NCI-H526 treated with DMSO at 0.1 percent for 48 hours (cell line): ENCODE measurements at regions not wholly inside any gene's neighbourhood (a gene's known extent, or its start where the extent isn't known, plus 50 kb on each side); places are given as distances from the start of the nearest gene placed in this dataset.

Experiments used
- DNase-seq: peaks from one replicate; lab custom pipeline; 2025; lab: John Stamatoyannopoulos, UW

GRCh38 chr10:3310016-3310784 lies 137.6 kb upstream of the PITRM1 start:
- DNase-seq = no peak

DNA sequence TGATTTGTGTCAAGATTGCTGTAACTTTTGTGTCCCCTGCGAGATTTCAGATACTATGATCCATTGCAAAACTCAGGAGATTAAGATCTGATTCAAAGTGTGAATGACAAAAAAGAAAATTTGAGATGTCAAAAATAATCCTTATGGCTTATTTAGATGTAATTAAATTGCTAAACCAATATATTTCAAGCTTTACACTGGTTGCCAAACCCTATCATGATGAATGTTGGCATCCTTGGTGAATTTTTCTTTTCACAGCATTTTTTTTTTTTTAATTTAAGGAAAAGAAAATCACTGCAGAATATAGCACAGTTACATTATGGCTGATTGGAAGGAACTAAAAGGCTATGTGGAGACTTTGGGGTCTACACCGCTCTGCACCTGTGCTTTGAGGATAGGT lies 133.5 kb upstream of the PITRM1 start:
- no peak for DNase-seq

DNA sequence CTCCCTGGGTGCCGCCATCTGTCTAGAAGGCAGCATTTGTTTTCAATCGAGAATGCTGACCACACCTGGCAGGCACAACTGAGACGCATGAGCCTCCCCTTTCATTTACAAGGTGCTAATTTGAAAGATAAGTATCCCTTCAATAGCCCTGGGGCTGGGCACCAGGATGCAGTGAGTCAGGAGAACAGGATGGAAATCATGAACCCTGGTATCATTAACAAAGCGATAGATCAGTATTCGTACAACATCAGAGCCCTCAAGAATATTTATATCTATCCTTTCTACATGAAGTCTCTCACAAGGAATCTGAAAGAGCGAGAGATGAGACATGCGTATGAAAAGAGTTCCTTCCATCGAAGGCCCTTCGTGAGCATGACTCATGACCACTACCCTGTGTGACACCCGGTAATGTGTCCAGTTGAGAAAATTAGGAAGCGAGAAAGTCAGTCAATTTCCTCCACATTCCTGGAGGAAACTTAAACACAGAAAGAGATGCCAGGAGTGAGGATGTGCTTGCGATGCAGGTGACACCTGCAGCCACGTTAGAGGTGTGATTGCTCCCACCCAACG lies 123.1 kb upstream of the PITRM1 start:
- DNase-seq = no peak

DNA sequence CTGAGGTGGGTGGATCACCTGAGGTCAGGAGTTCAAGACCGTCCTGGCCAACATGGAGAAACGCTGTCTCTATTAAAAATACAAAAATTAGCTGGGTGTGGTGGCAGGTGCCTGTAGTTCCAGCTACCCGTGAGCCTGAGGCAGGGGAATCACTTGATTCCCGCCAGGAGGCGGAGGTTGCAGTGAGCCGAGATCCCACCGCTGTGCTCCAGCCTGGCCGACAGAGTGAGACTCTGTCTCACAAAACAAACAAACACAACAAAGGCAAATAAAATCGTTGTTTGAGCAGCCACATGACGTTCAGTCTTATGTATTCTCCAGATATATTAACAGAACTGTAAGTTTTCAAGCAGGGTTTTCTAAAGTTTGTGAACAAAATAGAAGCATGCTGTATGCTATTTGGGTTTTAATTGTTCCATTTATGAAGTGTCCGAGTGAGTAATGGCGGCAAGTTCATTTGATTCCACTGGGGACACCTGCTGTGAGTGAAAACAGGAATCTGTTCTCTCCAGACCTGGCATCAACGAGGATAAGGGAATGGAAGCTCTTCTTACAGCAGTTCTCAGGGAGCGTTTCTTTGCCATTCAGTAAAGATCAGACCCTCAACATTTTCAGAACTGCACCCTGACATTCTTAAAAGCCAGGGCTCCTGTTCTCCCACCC lies 122.5 kb upstream of the PITRM1 start:
- DNase-seq = no peak

GRCh38 chr10:3293581-3294431 lies 121.2 kb upstream of the PITRM1 start:
- no peak for DNase-seq

DNA sequence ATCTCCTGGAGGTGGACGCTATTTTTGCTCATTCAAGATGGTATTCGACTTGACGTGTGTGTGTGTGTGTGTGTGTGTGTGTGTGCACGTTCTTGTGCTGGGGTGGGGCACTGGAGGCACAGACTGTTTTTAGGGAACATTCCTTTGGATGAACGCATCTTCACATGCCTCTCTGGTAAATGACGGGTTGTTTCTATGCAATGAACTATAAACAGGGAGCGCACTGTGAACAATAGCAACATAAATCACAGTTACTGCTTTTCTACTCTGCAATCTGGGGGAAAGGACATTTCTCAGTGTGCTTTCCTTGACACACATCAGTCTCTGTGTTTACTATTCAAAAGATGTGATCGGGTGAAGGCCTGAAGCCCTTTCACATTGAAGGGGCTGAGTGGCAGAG lies 120.1 kb upstream of the PITRM1 start:
- no peak for DNase-seq

DNA sequence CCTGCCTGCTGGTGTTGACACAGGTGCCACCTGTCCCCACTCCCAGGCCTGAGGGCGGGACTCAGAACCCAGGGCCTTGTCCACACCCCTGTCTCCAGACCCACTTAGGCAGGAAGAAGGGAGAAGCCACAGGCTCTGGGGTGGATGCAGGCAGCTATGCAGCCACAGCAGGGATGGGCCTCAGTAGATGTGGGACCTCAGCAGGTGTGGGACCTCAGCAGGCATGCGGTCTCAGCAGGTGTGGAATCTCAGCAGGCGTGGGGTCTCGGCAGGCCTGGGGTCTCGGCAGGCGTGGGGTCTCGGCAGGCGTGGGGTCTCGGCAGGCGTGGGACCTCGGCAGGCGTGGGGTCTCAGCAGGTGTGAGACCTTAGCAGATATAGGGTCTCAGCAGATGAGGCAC lies 118.0 kb upstream of the PITRM1 start:
- no peak for DNase-seq

DNA sequence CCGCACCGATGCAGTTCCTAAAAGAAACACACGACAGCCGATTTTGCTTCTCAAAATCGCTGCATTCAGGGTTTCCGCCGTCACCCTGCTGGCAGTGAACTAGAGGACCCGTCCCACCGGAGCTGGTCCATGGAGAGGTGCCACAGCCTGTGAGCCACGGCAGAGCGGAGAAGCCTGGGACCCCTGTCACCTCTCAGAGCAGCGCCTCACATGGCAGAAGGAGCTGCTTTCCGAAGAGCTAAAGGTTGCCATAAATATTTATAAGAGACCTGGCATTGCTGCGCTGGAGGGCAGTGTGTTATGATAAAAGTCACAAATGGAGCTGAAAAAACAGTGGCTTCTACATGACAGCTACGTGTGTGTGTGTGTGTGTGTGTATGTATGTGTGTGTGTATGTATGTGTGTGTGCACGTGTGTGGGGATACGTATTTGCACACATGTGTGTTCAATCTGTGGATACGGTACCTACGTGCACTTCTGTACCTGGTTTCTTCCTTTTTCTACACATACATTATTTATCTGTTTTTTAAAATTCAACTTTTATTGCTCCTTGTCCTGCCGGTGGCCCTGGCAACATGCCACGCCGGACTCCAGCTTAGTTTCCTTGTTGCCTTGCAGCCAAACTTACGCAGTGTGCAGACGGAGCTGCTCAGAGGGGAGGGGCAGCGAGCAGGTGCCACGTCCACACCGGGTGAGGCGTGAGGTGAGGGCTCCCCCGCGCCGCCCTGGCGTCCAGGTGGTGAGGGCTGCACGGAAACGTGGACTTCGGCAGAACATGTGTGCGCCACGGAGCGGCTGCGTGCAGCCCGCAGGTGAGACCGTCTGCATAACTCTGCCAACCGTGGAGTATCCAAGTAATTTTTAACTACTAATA lies 115.2 kb upstream of the PITRM1 start:
- DNase-seq = peak; percentile 12

DNA sequence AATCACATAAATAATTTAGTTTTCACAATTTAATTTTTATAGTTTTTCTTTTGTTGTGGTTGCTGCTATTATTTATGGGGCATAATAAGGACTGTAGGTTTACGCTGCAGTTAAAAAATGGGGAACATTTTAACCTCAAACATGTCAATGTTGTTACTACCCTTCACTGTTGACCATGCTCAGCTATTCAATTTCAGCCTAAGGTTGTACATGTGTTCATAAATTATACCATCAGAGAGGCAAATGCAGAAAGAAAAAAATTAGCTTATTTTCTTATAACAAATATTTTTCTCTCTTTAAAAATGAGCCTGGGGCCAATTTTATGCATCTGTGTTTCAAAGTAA lies 110.1 kb upstream of the PITRM1 start:
- no peak for DNase-seq

- no peak for DNase-seq
Observed at GRCh38 chr10:3281941-3282673, 109.5 kb upstream of the PITRM1 start.

GRCh38 chr10:3278771-3279170 lies 106.2 kb upstream of the PITRM1 start:
- no peak for DNase-seq

DNA sequence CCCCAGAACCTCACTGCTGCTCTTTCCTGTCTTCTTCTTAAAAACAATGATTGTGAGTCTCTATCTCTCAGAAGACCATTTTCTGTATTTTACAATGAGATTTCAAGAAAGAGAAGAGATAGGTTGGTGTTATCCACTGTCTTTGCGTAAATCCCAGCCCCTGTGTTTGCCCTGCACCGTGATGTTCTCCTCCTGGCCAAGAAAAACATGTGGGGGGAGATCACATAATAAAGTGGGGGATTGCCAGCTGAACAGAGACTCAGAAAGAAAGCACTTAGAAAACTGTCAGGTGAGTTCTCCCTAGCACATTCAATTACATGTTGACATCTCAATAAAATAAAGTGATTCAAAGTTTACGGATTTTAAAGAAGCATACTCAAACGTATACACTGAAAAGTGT lies 105.0 kb upstream of the PITRM1 start:
- no peak for DNase-seq

- DNase-seq = no peak
Observed at GRCh38 chr10:3274414-3274813, 101.8 kb upstream of the PITRM1 start.

DNA sequence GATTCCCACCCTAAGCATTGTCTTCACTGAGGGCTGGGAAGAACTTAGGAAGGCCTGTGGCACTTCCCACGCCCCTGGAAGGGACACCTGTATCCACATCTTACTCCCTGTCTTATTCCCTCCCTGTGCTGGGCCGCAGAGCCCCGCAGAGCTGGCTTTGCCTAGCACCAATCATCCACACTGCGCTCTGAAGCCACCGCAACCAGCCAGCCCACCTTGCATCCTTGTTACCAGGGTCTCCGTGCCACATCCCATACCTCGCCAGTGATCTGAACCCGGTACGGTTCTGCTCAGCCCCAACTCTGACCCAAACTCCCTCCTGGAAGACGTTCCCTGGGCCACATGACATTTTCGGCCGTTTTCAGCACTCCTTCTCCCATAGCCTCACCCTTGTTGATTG lies 101.4 kb upstream of the PITRM1 start:
- no peak for DNase-seq

DNA sequence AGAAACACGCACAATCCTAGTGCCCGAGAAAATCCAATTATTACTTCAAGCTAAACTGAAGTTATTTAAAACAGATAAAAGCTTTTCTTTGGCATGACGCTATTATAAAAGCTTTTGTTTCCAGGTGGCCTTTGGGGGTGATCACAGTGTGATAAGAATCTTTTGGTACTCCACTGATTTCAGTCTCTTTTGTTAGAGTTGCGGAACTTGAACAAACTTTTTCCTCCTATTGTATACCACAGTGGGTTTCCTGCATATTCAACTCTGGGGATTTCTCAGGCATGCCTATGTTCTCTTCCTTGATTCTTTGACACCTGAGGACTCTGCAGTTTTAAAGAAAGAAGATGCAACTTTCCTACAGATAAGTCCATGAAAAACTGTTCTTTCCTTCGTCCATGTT lies 99.7 kb upstream of the PITRM1 start:
- DNase-seq = no peak

DNA sequence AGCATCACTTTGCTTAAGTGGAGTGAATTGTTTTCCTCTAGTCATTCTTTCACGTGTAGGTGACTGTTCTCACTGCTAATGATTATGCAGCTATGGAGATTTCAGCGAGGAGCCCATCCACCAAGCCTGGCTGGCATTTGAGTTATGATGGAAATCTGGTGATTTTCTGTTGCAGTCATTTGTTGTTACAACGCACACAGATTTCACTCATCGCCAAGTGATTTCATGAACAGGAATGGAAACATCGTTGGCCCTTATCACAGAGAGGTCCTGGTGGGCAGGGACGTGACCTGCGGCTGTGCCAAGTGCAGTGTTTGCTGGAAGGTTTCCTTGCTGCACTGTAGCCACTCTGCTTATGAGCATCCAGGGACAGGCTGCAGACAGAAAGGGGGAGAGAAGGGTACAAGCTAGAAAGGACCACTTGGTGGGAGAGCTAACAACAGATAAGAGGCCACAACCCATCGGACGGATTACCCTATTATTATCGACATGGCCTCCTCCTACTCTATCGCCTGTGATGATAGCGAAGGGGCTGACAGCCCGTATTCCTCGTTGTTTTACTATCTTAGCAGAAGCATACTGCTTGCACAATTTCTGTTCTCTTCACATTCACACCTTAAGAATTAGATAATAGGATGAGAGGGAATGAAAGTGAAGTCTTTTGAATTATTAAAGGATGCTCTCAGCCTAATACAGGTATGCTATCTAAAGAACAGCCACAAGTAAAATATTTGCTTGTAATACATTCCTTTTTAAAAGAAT lies 99.0 kb upstream of the PITRM1 start:
- no peak for DNase-seq

DNA sequence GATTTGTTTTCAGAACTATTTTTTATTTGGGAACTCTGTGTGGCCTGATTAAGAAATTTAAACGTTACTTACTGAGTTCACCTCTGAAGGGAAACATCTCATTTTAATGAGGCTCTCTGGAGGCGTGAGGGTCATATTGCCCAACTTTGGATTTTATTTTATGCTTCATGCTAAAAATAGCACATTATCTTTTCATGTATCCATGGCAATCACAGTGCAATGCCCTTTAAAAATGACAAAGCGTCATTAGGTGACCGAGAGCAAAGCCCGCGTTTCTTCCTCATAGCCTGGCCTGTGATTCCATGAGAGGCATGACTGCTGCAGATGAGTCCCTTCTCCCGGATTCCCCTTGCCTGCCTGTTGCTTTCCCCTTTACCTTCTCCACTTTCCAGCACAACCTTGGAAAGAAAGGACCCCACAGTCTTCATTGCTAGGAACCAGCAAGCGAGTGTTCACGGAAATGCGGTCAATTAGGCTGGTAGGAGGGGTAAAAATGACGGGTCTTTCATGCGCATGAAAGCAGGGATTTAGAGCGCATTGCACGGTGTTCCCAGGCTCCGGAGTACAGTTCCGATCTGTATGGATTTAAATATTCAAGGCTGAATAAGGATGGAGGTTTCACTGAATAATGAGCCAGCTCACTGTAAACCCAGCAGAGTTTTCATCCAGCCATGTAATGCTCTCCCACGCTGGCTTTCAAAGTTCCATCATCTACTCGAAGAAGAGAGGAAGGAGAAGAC lies 98.2 kb upstream of the PITRM1 start:
- DNase-seq = no peak

DNA sequence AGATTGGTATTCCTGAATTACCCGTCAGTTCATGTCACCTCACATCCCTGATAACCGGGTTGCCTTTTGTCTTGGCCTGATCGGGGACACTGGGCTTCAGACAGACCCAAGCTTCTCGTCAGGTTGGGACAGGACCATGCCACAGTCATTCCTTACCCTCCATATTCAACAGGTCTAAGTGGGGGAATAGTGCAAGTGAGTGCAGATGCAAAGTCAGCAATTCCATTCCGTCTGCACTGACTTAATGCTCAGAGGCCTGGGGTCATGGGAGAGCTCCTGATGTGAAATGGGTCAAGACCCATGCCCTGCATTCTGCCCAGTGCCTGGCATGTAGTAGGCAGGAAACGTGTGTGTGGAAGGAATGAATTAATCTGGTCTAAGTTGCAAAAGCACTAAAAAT lies 95.4 kb upstream of the PITRM1 start:
- no peak for DNase-seq

DNA sequence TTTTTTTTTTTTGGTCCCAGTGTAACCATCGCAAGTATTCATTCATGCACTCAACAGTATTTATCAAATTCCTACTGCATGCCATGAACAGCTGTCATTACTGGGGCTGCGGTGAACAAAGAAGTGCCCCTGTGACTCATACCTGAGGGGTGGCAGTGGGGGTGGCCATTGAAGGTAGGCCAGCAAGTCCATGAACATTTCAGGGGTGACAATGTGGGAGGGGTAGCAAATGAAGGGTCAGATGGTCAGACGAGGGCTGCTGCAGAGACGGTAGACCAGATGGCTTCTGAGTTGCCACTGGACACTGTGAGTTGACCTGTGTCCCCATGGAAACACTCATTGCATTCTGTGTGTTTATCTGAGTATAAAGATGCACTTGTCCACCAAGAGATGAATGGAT lies 92.5 kb upstream of the PITRM1 start:
- DNase-seq = no peak
